ENCODE measurements at regions not wholly inside any gene's neighbourhood (a gene's known extent, or its start where the extent isn't known, plus 50 kb on each side); places are given as distances from the start of the nearest gene placed in this dataset.
A peak's percentile ranks its signal among the peaks of the same experiment; 100 is the strongest.

DNA sequence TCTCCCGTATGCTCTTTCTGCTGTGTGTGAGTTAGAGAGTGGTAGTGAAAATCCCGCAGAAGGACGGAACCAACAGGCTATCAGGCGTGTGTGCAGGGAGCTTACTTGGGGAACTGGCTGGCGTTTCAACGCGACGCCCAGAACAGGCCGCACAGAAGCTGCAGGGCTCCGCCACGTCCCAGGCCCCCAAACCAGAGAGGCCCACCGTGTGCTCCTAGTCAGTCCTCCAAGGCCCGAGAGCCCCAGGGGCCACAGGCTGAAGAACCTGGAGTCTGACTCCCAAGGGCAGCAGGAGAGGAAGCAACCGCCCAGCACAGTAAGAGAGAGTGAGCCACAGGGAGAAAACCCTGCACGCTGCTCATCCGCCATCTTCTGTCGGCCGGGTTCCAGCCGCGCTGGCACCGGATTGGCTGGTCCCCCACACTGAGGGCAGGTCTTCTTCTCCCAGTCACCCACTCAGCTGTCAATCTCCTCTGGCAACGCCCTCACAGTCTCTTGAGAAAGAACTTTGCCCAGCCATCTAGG is 730.6 kb upstream of the VSTM2A start (continued):
- TF ChIP-seq, protein P1, sequence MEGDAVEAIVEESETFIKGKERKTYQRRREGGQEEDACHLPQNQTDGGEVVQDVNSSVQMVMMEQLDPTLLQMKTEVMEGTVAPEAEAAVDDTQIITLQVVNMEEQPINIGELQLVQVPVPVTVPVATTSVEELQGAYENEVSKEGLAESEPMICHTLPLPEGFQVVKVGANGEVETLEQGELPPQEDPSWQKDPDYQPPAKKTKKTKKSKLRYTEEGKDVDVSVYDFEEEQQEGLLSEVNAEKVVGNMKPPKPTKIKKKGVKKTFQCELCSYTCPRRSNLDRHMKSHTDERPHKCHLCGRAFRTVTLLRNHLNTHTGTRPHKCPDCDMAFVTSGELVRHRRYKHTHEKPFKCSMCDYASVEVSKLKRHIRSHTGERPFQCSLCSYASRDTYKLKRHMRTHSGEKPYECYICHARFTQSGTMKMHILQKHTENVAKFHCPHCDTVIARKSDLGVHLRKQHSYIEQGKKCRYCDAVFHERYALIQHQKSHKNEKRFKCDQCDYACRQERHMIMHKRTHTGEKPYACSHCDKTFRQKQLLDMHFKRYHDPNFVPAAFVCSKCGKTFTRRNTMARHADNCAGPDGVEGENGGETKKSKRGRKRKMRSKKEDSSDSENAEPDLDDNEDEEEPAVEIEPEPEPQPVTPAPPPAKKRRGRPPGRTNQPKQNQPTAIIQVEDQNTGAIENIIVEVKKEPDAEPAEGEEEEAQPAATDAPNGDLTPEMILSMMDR (IDR thresholded peaks at IDR 0.05 in 2 of 3, conservative IDR thresholded peaks at IDR 0.05 in 1 of 3; ENCODE audit: insufficient read depth in 2 of 3, low read depth in 1 of 3, low read length in 3 of 3): no peak
- TF ChIP-seq BRCA1 (IDR thresholded peaks at IDR 0.05): no peak
- TF ChIP-seq BRCA1 (CRISPR knock-in tag; IDR thresholded peaks at IDR 0.05): no peak
- TF ChIP-seq ZBTB17 (CRISPR knock-in tag; IDR thresholded peaks at IDR 0.05): no peak
- TF ChIP-seq, protein P2, sequence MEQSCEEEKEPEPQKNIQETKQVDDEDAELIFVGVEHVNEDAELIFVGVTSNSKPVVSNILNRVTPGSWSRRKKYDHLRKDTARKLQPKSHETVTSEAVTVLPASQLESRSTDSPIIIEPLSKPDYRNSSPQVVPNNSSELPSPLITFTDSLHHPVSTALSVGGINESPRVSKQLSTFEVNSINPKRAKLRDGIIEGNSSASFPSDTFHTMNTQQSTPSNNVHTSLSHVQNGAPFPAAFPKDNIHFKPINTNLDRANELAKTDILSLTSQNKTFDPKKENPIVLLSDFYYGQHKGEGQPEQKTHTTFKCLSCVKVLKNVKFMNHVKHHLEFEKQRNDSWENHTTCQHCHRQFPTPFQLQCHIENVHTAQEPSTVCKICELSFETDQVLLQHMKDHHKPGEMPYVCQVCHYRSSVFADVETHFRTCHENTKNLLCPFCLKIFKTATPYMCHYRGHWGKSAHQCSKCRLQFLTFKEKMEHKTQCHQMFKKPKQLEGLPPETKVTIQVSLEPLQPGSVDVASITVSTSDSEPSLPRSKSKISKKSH (CRISPR knock-in tag; IDR thresholded peaks at IDR 0.05): no peak
- no peak for TF ChIP-seq ZFPM2 (CRISPR knock-in tag; IDR thresholded peaks at IDR 0.05)
- TF ChIP-seq, protein P3, sequence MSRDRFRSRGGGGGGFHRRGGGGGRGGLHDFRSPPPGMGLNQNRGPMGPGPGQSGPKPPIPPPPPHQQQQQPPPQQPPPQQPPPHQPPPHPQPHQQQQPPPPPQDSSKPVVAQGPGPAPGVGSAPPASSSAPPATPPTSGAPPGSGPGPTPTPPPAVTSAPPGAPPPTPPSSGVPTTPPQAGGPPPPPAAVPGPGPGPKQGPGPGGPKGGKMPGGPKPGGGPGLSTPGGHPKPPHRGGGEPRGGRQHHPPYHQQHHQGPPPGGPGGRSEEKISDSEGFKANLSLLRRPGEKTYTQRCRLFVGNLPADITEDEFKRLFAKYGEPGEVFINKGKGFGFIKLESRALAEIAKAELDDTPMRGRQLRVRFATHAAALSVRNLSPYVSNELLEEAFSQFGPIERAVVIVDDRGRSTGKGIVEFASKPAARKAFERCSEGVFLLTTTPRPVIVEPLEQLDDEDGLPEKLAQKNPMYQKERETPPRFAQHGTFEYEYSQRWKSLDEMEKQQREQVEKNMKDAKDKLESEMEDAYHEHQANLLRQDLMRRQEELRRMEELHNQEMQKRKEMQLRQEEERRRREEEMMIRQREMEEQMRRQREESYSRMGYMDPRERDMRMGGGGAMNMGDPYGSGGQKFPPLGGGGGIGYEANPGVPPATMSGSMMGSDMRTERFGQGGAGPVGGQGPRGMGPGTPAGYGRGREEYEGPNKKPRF (IDR thresholded peaks at IDR 0.05; ENCODE audit: low read depth, low read length): no peak
- TF ChIP-seq POLR2A (conservative IDR thresholded peaks at IDR 0.05): peak; percentile 94
- TF ChIP-seq MCM7 (IDR thresholded peaks at IDR 0.05): no peak
- TF ChIP-seq, protein P4, sequence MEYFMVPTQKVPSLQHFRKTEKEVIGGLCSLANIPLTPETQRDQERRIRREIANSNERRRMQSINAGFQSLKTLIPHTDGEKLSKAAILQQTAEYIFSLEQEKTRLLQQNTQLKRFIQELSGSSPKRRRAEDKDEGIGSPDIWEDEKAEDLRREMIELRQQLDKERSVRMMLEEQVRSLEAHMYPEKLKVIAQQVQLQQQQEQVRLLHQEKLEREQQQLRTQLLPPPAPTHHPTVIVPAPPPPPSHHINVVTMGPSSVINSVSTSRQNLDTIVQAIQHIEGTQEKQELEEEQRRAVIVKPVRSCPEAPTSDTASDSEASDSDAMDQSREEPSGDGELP (CRISPR knock-in tag; IDR thresholded peaks at IDR 0.05; ENCODE audit: borderline replicate concordance): peak; percentile 54; the same call in 1 of the 2 replicates
- peak; percentile 53; the same call in 1 of the 2 replicates for TF ChIP-seq GABPB1 (CRISPR knock-in tag; IDR thresholded peaks at IDR 0.05)
- peak; percentile 95; the same call in 1 of the 2 replicates for TF ChIP-seq PHF8 (IDR thresholded peaks at IDR 0.05; ENCODE audit: borderline replicate concordance, low read length)
- no peak for TF ChIP-seq CREBBP (IDR thresholded peaks at IDR 0.05; ENCODE audit: low read depth, low read length)
- TF ChIP-seq FOXK2 (conservative IDR thresholded peaks at IDR 0.05 in 1 of 2, IDR thresholded peaks at IDR 0.05 in 1 of 2; ENCODE audit: low read depth in 2 of 2): no peak
- peak; percentile 49 for TF ChIP-seq CXXC5 (CRISPR knock-in tag; IDR thresholded peaks at IDR 0.05)
- TF ChIP-seq CBX2 (IDR thresholded peaks at IDR 0.05; ENCODE audit: insufficient read depth, low read length, poor library complexity, severe bottlenecking): no peak
- no peak for TF ChIP-seq FIP1L1 (IDR thresholded peaks at IDR 0.05; ENCODE audit: low read depth, low read length, poor library complexity, severe bottlenecking)
- peak; percentile 44; the same call in 1 of the 2 replicates for TF ChIP-seq ETV5 (CRISPR knock-in tag; IDR thresholded peaks at IDR 0.05; ENCODE audit: low read depth)
- no peak for TF ChIP-seq ATF1 (CRISPR knock-in tag; IDR thresholded peaks at IDR 0.05)
- TF ChIP-seq ATF1 (tag; IDR thresholded peaks at IDR 0.05): peak; percentile 62
- TF ChIP-seq, protein P5, sequence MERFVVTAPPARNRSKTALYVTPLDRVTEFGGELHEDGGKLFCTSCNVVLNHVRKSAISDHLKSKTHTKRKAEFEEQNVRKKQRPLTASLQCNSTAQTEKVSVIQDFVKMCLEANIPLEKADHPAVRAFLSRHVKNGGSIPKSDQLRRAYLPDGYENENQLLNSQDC (CRISPR knock-in tag; IDR thresholded peaks at IDR 0.05): no peak
- TF ChIP-seq, protein P6, sequence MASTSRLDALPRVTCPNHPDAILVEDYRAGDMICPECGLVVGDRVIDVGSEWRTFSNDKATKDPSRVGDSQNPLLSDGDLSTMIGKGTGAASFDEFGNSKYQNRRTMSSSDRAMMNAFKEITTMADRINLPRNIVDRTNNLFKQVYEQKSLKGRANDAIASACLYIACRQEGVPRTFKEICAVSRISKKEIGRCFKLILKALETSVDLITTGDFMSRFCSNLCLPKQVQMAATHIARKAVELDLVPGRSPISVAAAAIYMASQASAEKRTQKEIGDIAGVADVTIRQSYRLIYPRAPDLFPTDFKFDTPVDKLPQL (IDR thresholded peaks at IDR 0.05; ENCODE audit: extremely low read depth, insufficient read length): peak; percentile 35
- TF ChIP-seq ZKSCAN1 (IDR thresholded peaks at IDR 0.05; ENCODE audit: low read depth, low read length): no peak
